HEK293 (cell line): ENCODE measurements at regions not wholly inside any gene's neighbourhood (a gene's known extent, or its start where the extent isn't known, plus 50 kb on each side); places are given as distances from the start of the nearest gene placed in this dataset.

ENCODE experiments used
- CTCF ChIA-PET: fragments of 350-600 bp; formaldehyde crosslinking; extraction: SDS; loops from one replicate; lab custom pipeline; 2021; ENCODE audit warnings: antibody characterized with exemption; lab: Yijun Ruan, JAX
- POLR2A ChIA-PET: fragments of 300-600 bp; formaldehyde crosslinking; extraction: SDS; loops from one replicate; lab custom pipeline; 2020; ENCODE audit warnings: antibody characterized with exemption, inconsistent platforms; lab: Yijun Ruan, JAX
- H3K27ac ChIP-seq: fragments of 200-500 bp; sonication (Bioruptor generic); 2 replicates; pipeline ENCODE4 v1.5.1; 2014; ENCODE audit warnings: low read depth, low read length, control low read depth, inconsistent platforms; ENCODE audit errors: extremely low read depth
- H3K36me3 ChIP-seq, 2 experiments: fragments of 200-500 bp in 1 of 2; sonication (Bioruptor generic) in 1 of 2; 1 replicate in 1 of 2; 2 replicates in 1 of 2; pipeline ENCODE4 v1.5.1; 2014 to 2017; ENCODE audit warnings: inconsistent platforms in 2 of 2, low read length in 2 of 2; ENCODE audit not compliant: control insufficient read depth in 2 of 2, insufficient read depth in 1 of 2
- H3K4me1 ChIP-seq: fragments of 200-500 bp; sonication (Bioruptor generic); 2 replicates; pipeline ENCODE4 v1.5.1; 2014; ENCODE audit warnings: mild to moderate bottlenecking, low read length, inconsistent platforms; ENCODE audit not compliant: control insufficient read depth, insufficient read depth
- H3K4me3 ChIP-seq: 2 replicates; pipeline ENCODE4 v1.5.1; 2011; ENCODE audit warnings: low read depth, mild to moderate bottlenecking, control low read depth, low read length, moderate library complexity
- H3K9me3 ChIP-seq: fragments of 200-500 bp; sonication (Bioruptor generic); 2 replicates; pipeline ENCODE4 v1.5.1; 2014; ENCODE audit warnings: low read depth, low read length, inconsistent platforms; ENCODE audit not compliant: control insufficient read depth, insufficient read depth
- GLIS2 ChIP-seq: fragments of 450-650 bp; formaldehyde crosslinking; IDR thresholded peaks from 2 replicates; pipeline ENCODE4 v1.5.1; 2016; ENCODE audit warnings: missing biosample characterization, missing genetic modification characterization
- HOXC10 ChIP-seq: sonication (generic); formaldehyde crosslinking; IDR thresholded peaks from 2 replicates; pipeline ENCODE4 v1.8.1; 2023; ENCODE audit warnings: mild to moderate bottlenecking, missing genetic modification reagents
- HOXD13 ChIP-seq: sonication (generic); formaldehyde crosslinking; IDR thresholded peaks from 2 replicates; pipeline ENCODE4 v1.8.0; 2022; ENCODE audit warnings: missing genetic modification reagents, borderline replicate concordance
- KLF1 ChIP-seq: fragments of 450-650 bp; formaldehyde crosslinking; IDR thresholded peaks from 2 replicates; pipeline ENCODE4 v1.5.1; 2016; ENCODE audit warnings: missing biosample characterization, missing genetic modification characterization
- MZF1 ChIP-seq: fragments of 450-650 bp; formaldehyde crosslinking; IDR thresholded peaks from 2 replicates; pipeline ENCODE4 v1.5.1; 2017; ENCODE audit warnings: missing biosample characterization, missing genetic modification characterization, borderline replicate concordance
- SCRT1 ChIP-seq: fragments of 450-650 bp; formaldehyde crosslinking; IDR thresholded peaks from 2 replicates; pipeline ENCODE4 v1.5.1; 2016; ENCODE audit warnings: missing biosample characterization, missing genetic modification characterization, borderline replicate concordance
- TCF7L2 ChIP-seq: IDR thresholded peaks from 2 replicates; pipeline ENCODE4 v1.6.1; 2011; ENCODE audit warnings: low read depth, mild to moderate bottlenecking, inconsistent platforms, low read length, moderate library complexity, borderline replicate concordance
- ZNF121 ChIP-seq: fragments of 450-650 bp; formaldehyde crosslinking; IDR thresholded peaks from 2 replicates; pipeline ENCODE4 v1.5.1; 2016; ENCODE audit warnings: missing biosample characterization, missing genetic modification characterization
- ZNF138 ChIP-seq: fragments of 450-650 bp; formaldehyde crosslinking; IDR thresholded peaks from 2 replicates; pipeline ENCODE4 v1.5.1; 2016; ENCODE audit warnings: missing biosample characterization, missing genetic modification characterization, borderline replicate concordance
- ZNF157 ChIP-seq: fragments of 450-650 bp; formaldehyde crosslinking; IDR thresholded peaks from 2 replicates; pipeline ENCODE4 v1.5.1; 2016; ENCODE audit warnings: missing biosample characterization, missing genetic modification characterization
- ZNF174 ChIP-seq: fragments of 450-650 bp; formaldehyde crosslinking; IDR thresholded peaks from 2 replicates; pipeline ENCODE4 v1.5.0; 2017; ENCODE audit warnings: missing biosample characterization, mild to moderate bottlenecking, missing genetic modification characterization
- ZNF350 ChIP-seq: fragments of 450-650 bp; formaldehyde crosslinking; IDR thresholded peaks from 2 replicates; pipeline ENCODE4 v1.5.0; 2017; ENCODE audit warnings: missing biosample characterization, mild to moderate bottlenecking, missing genetic modification characterization
- ZNF391 ChIP-seq: fragments of 450-650 bp; formaldehyde crosslinking; IDR thresholded peaks from 2 replicates; pipeline ENCODE4 v1.5.1; 2016; ENCODE audit warnings: low read depth, missing biosample characterization, missing genetic modification characterization, borderline replicate concordance
- ZNF426 ChIP-seq: fragments of 450-650 bp; formaldehyde crosslinking; IDR thresholded peaks from 2 replicates; pipeline ENCODE4 v1.5.1; 2017; ENCODE audit warnings: missing biosample characterization, missing genetic modification characterization, mild to moderate bottlenecking, inconsistent platforms, moderate library complexity
- ZNF488 ChIP-seq: fragments of 450-650 bp; formaldehyde crosslinking; IDR thresholded peaks from 2 replicates; pipeline ENCODE4 v1.5.1; 2016; ENCODE audit warnings: missing biosample characterization, missing genetic modification characterization
- ZNF513 ChIP-seq: fragments of 450-650 bp; IDR thresholded peaks from 2 replicates; pipeline ENCODE4 v1.5.1; 2018; ENCODE audit warnings: missing biosample characterization, missing genetic modification characterization
- ZNF558 ChIP-seq: fragments of 450-650 bp; formaldehyde crosslinking; IDR thresholded peaks from 2 replicates; pipeline ENCODE4 v1.5.1; 2016; ENCODE audit warnings: missing biosample characterization, missing genetic modification characterization
- ZNF561 ChIP-seq: fragments of 450-650 bp; IDR thresholded peaks from 2 replicates; pipeline ENCODE4 v1.5.1; 2018; ENCODE audit warnings: missing biosample characterization, missing genetic modification characterization, borderline replicate concordance
- ZNF701 ChIP-seq: fragments of 450-650 bp; formaldehyde crosslinking; IDR thresholded peaks from 2 replicates; pipeline ENCODE4 v1.5.1; 2016; ENCODE audit warnings: missing biosample characterization, missing genetic modification characterization
- ZNF704 ChIP-seq: fragments of 450-650 bp; formaldehyde crosslinking; IDR thresholded peaks from 2 replicates; pipeline ENCODE4 v1.5.1; 2016; ENCODE audit warnings: missing biosample characterization, missing genetic modification characterization
- ZNF785 ChIP-seq: fragments of 450-650 bp; formaldehyde crosslinking; IDR thresholded peaks from 2 replicates; pipeline ENCODE4 v1.5.1; 2016; ENCODE audit warnings: missing biosample characterization, missing genetic modification characterization
- ZNF830 ChIP-seq: fragments of 450-650 bp; IDR thresholded peaks from 2 replicates; pipeline ENCODE4 v1.5.0; 2018; ENCODE audit warnings: missing biosample characterization, missing genetic modification characterization, low read depth, mild to moderate bottlenecking, moderate library complexity
- ZSCAN16 ChIP-seq: fragments of 450-650 bp; formaldehyde crosslinking; IDR thresholded peaks from 2 replicates; pipeline ENCODE4 v1.5.1; 2016; ENCODE audit warnings: missing biosample characterization, missing genetic modification characterization
- ZSCAN23 ChIP-seq: fragments of 450-650 bp; formaldehyde crosslinking; IDR thresholded peaks from 2 replicates; pipeline ENCODE4 v1.5.1; 2016; ENCODE audit warnings: missing biosample characterization, missing genetic modification characterization
- ZSCAN30 ChIP-seq: fragments of 450-650 bp; IDR thresholded peaks from 2 replicates; pipeline ENCODE4 v1.5.1; 2018; ENCODE audit warnings: missing biosample characterization, mild to moderate bottlenecking, missing genetic modification characterization, moderate library complexity
- TF ChIP-seq, protein P1 (sequence below): fragments of 450-650 bp; formaldehyde crosslinking; IDR thresholded peaks from 2 replicates; pipeline ENCODE4 v1.5.1; 2016; ENCODE audit warnings: missing biosample characterization, missing genetic modification characterization
- TF ChIP-seq, protein P2 (sequence below): sonication (generic); formaldehyde crosslinking; IDR thresholded peaks from 2 replicates; pipeline ENCODE4 v1.8.1; 2022; ENCODE audit warnings: mild to moderate bottlenecking, moderate library complexity, missing genetic modification reagents

DNA sequence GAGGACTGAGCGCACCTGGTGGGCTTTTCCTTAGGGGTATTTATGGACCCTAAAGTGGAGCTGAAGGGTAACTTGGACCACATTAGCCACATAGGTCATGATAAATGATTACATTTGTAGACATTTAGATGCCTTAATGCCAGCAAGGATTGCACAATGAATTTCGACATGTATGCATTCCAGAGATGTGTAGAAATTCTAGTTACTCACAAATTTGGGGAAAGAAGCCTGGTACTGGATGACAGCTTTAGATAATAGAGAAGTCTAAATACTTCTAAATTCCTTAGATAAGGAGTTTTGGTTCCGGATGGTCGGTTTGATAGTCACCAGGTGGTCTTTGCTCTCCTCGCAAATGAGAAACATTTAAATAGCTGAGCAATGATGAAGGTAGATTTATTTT lies 609.5 kb upstream of the PRKX start:
- POLR2A ChIA-PET = no interaction called here
- no peaks in the 10 kb centered on the region for H3K9me3 ChIP-seq
- no peaks in the 10 kb centered on the region for H3K36me3 ChIP-seq
- H3K4me3 ChIP-seq = no peak overlapping the region
- CTCF ChIA-PET = no interaction called here
- H3K4me1 ChIP-seq = no peaks in the 10 kb centered on the region
- no peak overlapping the region for H3K27ac ChIP-seq
- TF ChIP-seq MZF1 (tag by site-specific recombination) = no peak
- no peak for TF ChIP-seq ZNF391 (tag by site-specific recombination)
- no peak for TF ChIP-seq ZNF561
- no peak for TF ChIP-seq ZNF488 (tag by site-specific recombination)
- no peak for TF ChIP-seq ZNF558 (tag by site-specific recombination)
- no peak for TF ChIP-seq TCF7L2
- no peak for TF ChIP-seq ZNF138
- no peak for TF ChIP-seq ZNF701 (tag by site-specific recombination)
- TF ChIP-seq GLIS2 = no peak
- no peak for TF ChIP-seq HOXD13
- no peak for TF ChIP-seq ZNF785 (tag by site-specific recombination)
- no peak for TF ChIP-seq KLF1
- no peak for TF ChIP-seq ZSCAN23 (tag by site-specific recombination)
- TF ChIP-seq ZNF157 = no peak
- TF ChIP-seq, protein P1, sequence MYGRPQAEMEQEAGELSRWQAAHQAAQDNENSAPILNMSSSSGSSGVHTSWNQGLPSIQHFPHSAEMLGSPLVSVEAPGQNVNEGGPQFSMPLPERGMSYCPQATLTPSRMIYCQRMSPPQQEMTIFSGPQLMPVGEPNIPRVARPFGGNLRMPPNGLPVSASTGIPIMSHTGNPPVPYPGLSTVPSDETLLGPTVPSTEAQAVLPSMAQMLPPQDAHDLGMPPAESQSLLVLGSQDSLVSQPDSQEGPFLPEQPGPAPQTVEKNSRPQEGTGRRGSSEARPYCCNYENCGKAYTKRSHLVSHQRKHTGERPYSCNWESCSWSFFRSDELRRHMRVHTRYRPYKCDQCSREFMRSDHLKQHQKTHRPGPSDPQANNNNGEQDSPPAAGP (tag by site-specific recombination) = no peak

DNA sequence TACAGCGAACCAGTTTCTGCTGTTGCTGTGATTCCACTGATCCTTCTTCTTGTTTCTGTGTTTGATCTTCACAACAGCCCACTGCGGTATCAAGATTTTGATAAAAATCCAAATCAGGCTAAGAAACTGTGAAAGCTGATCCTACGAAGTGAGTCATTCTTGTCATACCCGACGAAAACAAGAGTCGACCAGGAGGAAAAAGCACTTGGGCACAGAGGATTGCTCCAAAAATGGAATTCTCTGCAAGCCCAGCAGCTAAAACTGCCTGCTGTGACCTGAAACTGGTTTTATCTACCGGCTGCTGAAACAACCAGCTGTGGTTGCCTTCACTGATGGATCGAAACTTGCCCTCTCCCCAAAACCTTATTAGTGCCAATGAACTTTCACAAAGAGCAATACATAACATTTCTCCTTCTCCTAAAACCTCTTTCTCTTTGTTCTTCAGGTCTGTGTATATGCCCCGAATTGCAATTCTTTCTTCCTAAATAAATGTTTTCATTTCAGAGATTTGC lies 607.0 kb upstream of the PRKX start:
- H3K9me3 ChIP-seq = no peaks in the 10 kb centered on the region
- H3K4me1 ChIP-seq = no peaks in the 10 kb centered on the region
- ChIA-PET POLR2A (no interaction called here), CTCF (interaction anchor here (0.6 kb wide), 1 partner anchor 21 kb away, joined by 3 read pairs; no protein-coding TSS in a partner anchor)
- no peak for TF ChIP-seq TCF7L2
- TF ChIP-seq SCRT1 (tag by site-specific recombination) = no peak
- TF ChIP-seq ZNF704 (tag by site-specific recombination) = no peak
- no peak for TF ChIP-seq ZNF350
- TF ChIP-seq ZSCAN30 (tag by site-specific recombination) = no peak
- TF ChIP-seq ZNF121 (tag by site-specific recombination) = no peak
- no peak for TF ChIP-seq ZNF174 (tag by site-specific recombination)
- TF ChIP-seq HOXC10 = no peak
- no peak for TF ChIP-seq ZNF426 (tag by site-specific recombination)
- no peak for TF ChIP-seq ZNF830 (tag by site-specific recombination)
- TF ChIP-seq ZNF513 (tag by site-specific recombination) = no peak
- TF ChIP-seq, protein P2, sequence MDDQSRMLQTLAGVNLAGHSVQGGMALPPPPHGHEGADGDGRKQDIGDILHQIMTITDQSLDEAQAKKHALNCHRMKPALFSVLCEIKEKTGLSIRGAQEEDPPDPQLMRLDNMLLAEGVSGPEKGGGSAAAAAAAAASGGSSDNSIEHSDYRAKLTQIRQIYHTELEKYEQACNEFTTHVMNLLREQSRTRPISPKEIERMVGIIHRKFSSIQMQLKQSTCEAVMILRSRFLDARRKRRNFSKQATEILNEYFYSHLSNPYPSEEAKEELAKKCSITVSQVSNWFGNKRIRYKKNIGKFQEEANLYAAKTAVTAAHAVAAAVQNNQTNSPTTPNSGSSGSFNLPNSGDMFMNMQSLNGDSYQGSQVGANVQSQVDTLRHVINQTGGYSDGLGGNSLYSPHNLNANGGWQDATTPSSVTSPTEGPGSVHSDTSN (CRISPR knock-in tag) = no peak
- no peak for TF ChIP-seq ZSCAN16 (tag by site-specific recombination)
- H3K4me3 ChIP-seq = no peak overlapping the region
- no peak overlapping the region for H3K27ac ChIP-seq
- H3K36me3 ChIP-seq = no peaks in the 10 kb centered on the region
